NCI-H1436 (cell line): ENCODE measurements at regions not wholly inside any gene's neighbourhood (a gene's known extent, or its start where the extent isn't known, plus 50 kb on each side); places are given as distances from the start of the nearest gene placed in this dataset.
A peak's percentile ranks its signal among the peaks of the same experiment; 100 is the strongest.
"Not testable (repeated sequence)": the region's sequence is repeated elsewhere in the genome, so short reads cannot be mapped to it uniquely, and the experiment has no call there.

Source experiments
- DNase-seq: peaks from one replicate; lab custom pipeline; 2025; lab: John Stamatoyannopoulos, UW

GRCh38 chr5:96528826-96529474 is 95.9 kb upstream of the PCSK1 start:
- DNase-seq, result no peak

GRCh38 chr5:96529559-96529958 is 96.5 kb upstream of the PCSK1 start:
- no peak for DNase-seq

DNA sequence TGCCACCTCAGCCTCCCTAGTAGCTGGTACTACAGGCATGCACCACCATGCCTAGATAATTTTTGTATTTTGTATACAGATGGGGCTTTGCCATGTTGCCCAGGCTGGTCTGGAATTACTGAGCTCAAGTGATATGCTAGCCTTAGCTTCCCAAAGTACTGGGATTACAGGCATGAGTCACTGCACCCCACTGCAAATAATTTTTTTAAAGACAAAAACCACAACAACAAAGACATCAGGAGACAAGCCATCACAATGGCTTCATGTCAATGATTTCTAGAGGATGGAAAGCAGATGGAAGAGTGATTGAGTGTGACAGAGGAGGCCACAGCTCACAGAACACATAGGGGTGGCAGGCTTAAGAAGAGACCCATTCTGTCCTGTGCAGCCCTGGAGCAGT is 97.9 kb upstream of the PCSK1 start:
- no peak for DNase-seq

DNA sequence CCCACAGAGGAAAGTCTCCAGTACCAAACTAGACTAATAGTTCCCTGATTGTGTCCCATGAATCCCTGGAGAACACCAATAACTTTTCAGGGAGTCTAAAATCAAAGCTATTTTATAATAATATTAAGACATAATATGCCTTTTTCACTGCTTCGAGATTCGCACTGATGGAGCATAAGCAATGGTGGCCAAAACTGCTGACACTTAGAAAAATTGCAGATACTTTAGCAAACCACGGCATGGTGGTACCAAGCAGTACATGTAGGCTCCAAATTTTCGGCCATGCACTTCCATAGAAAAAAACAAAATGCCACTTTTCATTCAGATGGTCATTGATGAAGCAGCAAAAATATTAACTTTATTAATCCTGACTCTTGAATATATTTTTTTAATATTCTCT is 100.3 kb upstream of the PCSK1 start:
- no peak for DNase-seq

DNA sequence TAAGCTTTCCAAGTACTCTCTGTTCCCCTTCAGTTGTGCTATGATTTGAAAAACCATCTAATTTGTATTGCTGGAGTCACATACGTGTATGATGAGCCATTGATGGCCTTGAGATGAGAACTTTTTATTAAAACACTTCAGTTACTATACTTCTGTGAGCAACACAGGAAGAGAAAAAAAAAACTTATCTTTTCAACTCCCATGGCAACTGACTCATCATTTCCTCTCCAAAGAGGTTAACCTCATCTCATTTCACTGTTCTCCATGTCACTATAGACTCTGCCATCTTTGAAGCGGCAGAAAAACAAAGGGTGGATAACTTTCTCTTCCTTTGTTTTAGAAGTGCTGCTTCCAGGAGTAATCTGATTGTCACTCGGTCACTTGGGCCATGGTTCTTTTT is 104.3 kb upstream of the PCSK1 start:
- DNase-seq, result no peak

GRCh38 chr5:96538808-96539250 is 105.8 kb upstream of the PCSK1 start:
- DNase-seq, result no peak

GRCh38 chr5:96546120-96546519 is 113.1 kb upstream of the PCSK1 start:
- DNase-seq, result no peak

DNA sequence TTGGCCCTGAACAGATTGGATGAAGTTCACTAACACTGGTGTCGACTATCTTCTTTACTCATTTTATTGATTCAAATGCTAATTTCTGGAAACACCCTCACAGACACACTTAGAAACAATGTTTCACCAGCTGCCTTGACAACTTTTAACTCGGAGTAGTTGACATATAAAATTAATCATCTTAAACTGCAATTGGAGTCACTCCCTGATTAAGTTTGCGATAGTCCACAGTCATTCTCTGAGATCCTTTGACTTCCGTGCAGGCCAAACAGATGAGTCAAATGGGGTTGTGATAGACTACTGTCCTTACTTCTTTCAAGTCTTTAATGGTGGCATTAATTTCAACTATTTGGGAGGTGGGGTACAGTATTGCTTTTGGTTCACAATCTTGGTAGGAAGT is 114.4 kb upstream of the PCSK1 start:
- no peak for DNase-seq

DNA sequence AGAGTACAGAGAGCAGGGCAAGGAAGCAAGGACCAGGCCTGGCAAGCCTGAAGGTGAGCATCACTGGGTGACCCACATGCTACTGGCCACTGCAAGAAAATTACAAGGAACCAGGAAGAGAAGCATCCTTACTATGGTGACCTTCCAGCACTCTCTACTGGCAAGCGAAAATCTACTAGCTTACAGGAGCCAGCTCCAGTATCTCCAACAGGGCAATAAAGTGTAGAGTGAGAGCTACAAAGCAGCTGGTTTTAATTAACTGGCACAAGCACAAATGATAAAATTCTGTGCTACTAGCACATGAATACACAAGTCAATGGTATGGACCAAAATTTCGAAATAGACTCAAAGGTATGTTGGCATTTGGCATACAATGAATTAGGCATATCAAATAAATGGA is 113.3 kb upstream of the CAST start:
- DNase-seq, result no peak

DNA sequence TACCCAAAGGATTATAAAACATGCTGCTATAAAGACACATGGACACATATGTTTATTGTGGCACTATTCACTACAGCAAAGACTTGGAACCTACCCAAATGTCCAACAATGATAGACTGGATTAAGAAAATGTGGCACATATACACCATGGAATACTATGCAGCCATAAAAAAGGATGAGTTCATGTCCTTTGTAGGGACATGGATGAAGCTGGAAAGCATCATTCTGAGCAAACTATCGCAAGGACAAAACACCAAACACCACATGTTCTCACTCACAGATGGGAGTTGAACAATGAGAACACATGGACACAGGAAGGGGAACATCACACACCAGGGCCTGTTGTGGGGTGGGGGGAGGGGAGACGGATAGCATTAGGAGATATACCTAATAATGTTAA is 101.3 kb upstream of the CAST start:
- DNase-seq, result not testable (repeated sequence)

DNA sequence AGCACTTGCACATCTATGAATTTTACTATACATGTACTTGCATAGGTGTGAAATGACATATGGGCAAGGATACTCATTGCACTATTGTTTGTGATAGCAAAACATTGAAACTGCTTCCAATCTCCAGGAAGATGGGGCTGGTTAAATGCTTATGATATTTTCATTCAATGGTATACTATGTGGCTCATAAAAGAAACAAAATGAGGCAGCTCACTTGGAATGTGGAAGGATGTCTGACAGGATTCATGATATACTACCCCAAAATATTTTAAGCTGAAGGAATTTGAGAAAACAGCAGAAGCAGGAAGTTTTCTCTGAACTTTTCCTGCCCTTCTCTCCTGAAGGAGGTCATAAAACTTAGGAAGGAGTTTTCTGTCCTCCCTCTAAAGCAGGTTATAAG is 99.6 kb upstream of the CAST start:
- no peak for DNase-seq

DNA sequence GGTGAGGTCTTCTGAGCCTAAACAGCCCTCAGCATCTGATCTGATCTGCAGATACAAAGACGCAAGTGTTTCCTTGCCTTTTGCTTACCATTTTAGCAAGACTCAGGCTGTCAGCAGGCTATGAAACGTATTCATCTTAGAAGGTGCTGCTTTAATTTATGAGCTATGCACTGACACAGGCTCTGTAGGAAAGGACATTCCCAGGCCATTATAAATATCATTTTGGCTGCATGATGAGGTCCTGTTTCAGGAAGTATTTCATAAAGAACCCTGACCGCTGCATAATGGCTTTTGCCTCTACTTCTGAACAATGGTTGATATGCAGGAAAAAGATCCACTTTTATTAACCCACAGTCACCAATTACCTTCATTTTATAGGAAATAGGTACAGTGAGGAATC is 98.4 kb upstream of the CAST start:
- DNase-seq, result no peak

DNA sequence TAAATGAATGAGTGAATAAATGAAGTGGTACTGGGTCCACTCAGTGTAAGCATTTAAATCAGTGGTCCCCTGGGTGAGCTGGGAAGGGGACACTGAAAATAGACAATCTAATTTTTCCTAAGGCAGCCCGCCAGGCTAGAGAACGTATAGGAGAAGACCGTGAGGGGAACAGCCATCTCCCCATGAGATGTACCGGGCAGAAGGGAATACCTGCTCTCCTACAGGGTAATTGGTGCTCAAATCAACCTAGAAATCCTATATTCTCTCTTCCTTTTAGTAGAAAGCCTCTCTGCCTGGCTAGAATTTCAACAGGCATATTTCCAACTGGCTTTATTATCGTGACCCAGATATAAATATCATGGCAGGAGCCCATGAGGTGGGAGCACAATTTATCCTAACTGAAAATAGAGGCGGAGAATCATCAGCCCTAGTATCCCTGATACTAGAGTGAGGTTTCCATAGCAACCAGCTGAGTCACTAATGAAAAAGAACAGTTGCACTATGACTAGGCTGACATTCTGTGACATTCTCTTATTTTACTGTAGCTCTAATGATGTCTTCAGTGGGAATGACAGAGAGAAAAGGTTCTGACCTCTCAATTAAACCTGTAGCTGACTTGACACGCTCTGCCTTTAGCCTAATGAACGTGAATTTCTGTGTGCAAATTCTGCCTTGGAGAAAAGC is 96.5 kb upstream of the CAST start:
- no peak for DNase-seq

DNA sequence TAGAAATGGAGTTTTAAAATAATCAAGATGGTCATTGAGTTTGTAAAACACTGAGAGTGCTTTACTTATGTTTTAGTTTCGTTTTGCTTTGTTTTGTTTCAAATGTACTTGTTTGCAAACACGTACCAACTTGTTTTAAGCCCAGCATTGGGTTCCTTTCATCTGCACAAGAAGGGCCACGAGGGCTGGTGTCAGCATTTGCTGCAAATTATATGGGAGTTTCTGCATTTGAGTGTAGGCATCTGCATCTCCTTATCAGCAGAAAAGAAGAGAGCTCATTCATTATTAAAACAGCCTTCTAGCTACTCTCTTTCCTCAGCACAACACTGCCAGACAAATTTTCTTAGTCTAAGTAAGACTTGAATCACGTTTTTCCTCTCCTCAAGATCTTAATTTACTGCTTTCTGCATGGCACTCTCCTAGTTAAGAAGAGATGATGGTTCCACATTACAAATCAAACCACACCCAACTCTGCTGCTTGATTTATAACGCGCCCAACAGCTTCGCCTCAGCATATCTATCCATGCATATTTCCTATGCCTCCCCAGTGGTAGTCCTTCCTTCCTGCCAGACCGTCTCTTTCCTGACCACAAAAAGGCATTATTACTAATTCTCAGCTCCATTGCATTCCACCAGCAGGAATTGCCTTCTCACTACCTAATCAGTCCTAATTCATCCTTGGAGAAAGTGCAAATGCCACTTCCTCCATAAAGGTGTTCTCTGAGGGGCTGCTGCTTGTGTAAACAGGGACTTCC is 95.2 kb upstream of the CAST start:
- no peak for DNase-seq

- no peak for DNase-seq
These were observed 92.8 kb upstream of the CAST start for GRCh38 chr5:96569332-96569731.

DNA sequence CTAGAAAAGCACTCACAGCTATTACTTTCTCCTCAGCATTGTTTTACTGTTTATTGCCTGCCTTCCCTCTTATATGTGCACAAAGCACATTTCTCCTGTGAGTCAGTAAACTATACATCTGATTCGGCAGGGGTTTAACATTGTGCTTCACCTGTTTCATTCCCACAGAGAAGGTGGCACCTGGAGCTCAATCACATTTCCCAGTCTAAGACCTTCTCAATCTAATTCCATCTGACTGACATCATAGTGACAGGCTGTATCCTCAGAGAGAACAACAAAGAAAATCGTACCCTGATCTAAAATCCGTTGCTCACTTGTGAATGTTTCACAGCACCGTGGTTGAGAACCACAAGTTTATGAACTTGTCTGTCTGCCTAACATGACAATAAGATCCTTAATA is 92.4 kb upstream of the CAST start:
- no peak for DNase-seq

DNA sequence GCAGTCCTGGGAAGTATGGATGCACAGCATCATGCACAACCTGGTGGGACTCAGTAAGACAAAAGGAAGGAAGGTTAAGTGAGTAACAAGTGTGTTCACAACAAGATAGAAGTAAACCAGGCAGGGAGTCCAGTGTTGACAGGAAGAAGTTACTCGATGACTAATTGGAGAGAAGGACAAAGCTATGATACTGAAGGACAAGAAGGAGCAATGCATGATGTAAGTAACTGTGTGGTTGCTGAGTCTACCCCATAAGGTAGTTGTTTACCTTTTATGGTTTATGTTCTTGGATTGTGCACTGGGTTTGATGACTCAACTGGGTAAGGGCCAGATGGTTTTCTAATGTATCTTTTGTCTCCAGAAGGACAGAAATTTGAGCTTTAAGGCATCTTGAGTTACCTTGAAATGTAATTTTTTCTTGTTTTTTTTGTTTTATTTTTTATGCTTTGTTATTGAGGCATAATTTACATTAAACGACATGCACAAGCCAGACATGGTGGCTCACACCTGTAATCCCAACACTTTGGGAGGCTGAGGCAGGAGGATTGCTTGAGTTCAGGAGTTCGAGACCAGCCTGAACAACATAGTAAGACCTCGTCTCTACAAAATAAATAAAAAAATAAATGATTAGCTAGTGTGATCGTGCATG is 89.2 kb upstream of the CAST start:
- no peak for DNase-seq

DNA sequence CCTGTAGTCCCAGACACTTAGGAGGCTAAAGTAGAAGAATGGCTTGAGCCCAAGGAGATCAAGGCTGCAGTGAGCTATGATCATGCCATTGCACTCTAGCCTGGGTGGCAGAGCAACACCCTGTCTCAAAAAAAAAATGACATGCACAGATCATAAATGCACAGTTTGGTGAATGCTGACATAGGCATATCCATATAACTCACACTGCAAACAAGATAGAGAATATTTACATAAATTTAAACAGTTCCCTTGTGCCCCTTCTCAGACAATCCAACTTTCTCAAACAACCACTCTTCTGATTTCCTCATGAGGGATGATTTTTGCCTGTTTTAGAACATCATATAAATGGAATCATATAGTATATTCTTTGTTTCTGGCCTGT is 88.7 kb upstream of the CAST start:
- DNase-seq, result no peak

DNA sequence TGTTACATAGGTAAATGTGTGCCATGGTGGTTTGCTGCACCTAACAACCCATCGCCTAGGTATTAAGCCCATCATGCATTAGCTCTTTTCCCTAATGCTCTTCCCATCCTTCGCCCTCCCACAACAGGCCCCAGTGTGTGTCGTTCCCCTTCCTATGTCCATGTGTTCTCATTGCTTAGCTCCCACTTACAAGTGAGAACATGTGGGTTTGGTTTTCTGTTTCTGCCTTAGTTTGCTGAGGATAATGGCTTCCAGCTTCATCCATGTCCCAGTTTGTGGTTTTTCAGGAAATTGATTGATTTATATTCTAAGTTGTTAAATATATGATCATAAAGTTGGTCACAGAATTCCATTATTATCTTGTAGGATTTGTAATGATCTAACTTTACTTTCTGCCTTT is 85.3 kb upstream of the CAST start:
- no peak for DNase-seq

DNA sequence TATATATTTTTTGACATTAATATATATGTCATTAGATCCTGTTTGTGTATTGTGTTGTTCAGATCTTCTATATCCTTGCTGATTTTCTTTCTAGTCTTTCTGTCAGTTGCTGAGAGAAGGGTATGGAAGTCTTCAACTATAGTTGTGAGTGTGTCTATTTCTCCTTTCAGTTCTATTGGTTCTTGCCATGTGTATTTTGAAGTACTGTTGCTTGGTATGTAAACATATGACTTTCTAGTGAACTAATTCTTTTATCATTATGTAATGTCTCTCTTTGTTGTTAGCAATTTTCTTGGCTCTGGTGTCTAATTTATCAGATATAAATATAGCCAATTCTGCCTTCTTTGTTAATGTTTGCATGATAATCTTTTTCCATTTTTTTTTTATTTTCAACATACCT is 84.3 kb upstream of the CAST start:
- DNase-seq, result no peak

GRCh38 chr5:96579711-96580110 is 82.5 kb upstream of the CAST start:
- no peak for DNase-seq

DNA sequence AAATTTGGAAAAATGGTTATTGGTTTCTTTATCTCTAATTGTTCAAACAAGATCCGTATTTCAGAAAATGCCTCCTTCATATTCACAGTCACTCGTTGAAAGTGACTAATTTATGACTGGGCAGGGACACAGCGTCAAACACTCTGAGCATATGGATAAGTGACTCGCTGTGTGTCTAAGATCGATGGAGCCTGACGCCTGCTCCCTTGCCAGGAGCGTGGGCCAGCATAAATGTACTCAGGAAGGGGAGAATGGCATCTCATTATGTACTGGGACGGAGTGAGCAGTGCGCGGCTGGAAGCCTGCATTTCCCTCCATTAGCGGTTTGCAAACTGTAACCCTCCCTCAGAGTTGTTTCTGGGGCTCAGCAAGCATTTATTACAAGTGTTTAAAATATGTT is 79.8 kb upstream of the CAST start:
- DNase-seq, result peak; percentile 45

DNA sequence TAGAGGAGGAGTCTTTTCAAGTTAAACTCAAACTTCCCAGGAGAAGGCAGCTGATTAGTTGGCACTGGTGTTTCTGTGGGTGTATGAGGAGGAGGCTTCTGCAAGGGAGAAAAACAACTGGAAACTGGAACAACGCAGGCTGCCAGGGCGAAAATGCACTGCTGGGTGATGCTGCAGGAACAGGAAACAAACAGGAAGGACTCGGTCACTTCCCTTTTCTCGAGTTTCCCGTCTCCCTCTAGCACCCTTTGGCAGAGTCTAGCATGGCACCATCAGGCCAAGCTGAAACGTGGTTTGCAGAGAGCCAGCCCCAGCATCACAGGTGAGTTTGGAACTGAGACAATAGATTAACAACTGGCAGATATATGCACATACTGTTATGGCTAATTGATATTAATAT is 77.5 kb upstream of the CAST start:
- DNase-seq, result no peak
